ENCODE measurements at regions not wholly inside any gene's neighbourhood (a gene's known extent, or its start where the extent isn't known, plus 50 kb on each side); places are given as distances from the start of the nearest gene placed in this dataset.

- intact Hi-C loops (cut with DNase I) = no loop called here
- no peaks in the 10 kb centered on the region for H3K4me1 ChIP-seq (replicated peaks)
- 66% methylated on average over 6 of the region's 6 CpGs for WGBS
- H3K27ac ChIP-seq = no peak overlapping the region
- no peaks in the 10 kb centered on the region for H3K27me3 ChIP-seq (replicated peaks; ENCODE audit: insufficient read depth)
- H3K9me3 ChIP-seq = no peaks in the 10 kb centered on the region
- TF ChIP-seq POLR2AphosphoS5 (IDR thresholded peaks at IDR 0.05) (no peak), POLR2A (IDR thresholded peaks at IDR 0.05) (no peak), CTCF (IDR thresholded peaks at IDR 0.05) (no peak)
- H3K4me3 ChIP-seq = no peak overlapping the region
- H3K36me3 ChIP-seq = no peaks in the 10 kb centered on the region
- DNase-seq (ENCODE audit: low spot score) = no peak
Measured at GRCh38 chr17:71656964-71657858, 463.6 kb upstream of the SOX9 start.

- Histone ChIP-seq H3K27ac (no peak overlapping the region), H3K27me3 (replicated peaks; ENCODE audit: insufficient read depth) (no peaks in the 10 kb centered on the region), H3K9me3 (no peaks in the 10 kb centered on the region), H3K4me1 (replicated peaks) (no peaks in the 10 kb centered on the region), H3K36me3 (no peaks in the 10 kb centered on the region), H3K4me3 (no peak overlapping the region)
- no peak for DNase-seq (ENCODE audit: low spot score)
- intact Hi-C loops (cut with DNase I) = no loop called here
- TF ChIP-seq POLR2A (IDR thresholded peaks at IDR 0.05) (no peak), POLR2AphosphoS5 (IDR thresholded peaks at IDR 0.05) (no peak), CTCF (IDR thresholded peaks at IDR 0.05) (no peak)
- WGBS = 76% methylated on average over 9 of the region's 9 CpGs
Measured at GRCh38 chr17:71658996-71659395, 461.8 kb upstream of the SOX9 start.

GRCh38 chr17:71664861-71665260 lies 456.0 kb upstream of the SOX9 start:
- no peak for DNase-seq (ENCODE audit: low spot score)
- TF ChIP-seq CTCF (IDR thresholded peaks at IDR 0.05) = no peak
- no peak for TF ChIP-seq POLR2A (IDR thresholded peaks at IDR 0.05)
- TF ChIP-seq POLR2AphosphoS5 (IDR thresholded peaks at IDR 0.05) = no peak
- Histone ChIP-seq H3K4me3 (no peak overlapping the region), H3K27me3 (replicated peaks; ENCODE audit: insufficient read depth) (no peaks in the 10 kb centered on the region), H3K36me3 (no peaks in the 10 kb centered on the region), H3K27ac (no peak overlapping the region), H3K4me1 (replicated peaks) (no peaks in the 10 kb centered on the region), H3K9me3 (no peaks in the 10 kb centered on the region)
- intact Hi-C loops (cut with DNase I) = no loop called here

GRCh38 chr17:71666047-71666446 lies 454.8 kb upstream of the SOX9 start:
- no peaks in the 10 kb centered on the region for H3K9me3 ChIP-seq
- TF ChIP-seq CTCF (IDR thresholded peaks at IDR 0.05) = no peak
- no peak for TF ChIP-seq POLR2AphosphoS5 (IDR thresholded peaks at IDR 0.05)
- TF ChIP-seq POLR2A (IDR thresholded peaks at IDR 0.05) = no peak
- H3K4me1 ChIP-seq (replicated peaks) = no peaks in the 10 kb centered on the region
- no peak overlapping the region for H3K4me3 ChIP-seq
- H3K27me3 ChIP-seq (replicated peaks; ENCODE audit: insufficient read depth) = no peaks in the 10 kb centered on the region
- no peak overlapping the region for H3K27ac ChIP-seq
- no peaks in the 10 kb centered on the region for H3K36me3 ChIP-seq
- intact Hi-C loops (cut with DNase I) = no loop called here
- no peak for DNase-seq (ENCODE audit: low spot score)
- 83% methylated on average over 2 of the region's 2 CpGs for WGBS

GRCh38 chr17:71667661-71668060 lies 453.2 kb upstream of the SOX9 start:
- intact Hi-C loops (cut with DNase I) = no loop called here
- TF ChIP-seq POLR2AphosphoS5 (IDR thresholded peaks at IDR 0.05) (no peak), POLR2A (IDR thresholded peaks at IDR 0.05) (no peak), CTCF (IDR thresholded peaks at IDR 0.05) (no peak)
- H3K36me3 ChIP-seq = no peaks in the 10 kb centered on the region
- H3K27me3 ChIP-seq (replicated peaks; ENCODE audit: insufficient read depth) = no peaks in the 10 kb centered on the region
- H3K9me3 ChIP-seq = no peaks in the 10 kb centered on the region
- DNase-seq (ENCODE audit: low spot score) = no peak
- H3K4me1 ChIP-seq (replicated peaks) = no peaks in the 10 kb centered on the region
- no peak overlapping the region for H3K27ac ChIP-seq
- H3K4me3 ChIP-seq = no peak overlapping the region
- WGBS = 65% methylated on average over 1 of the region's 1 CpG
